ENCODE measurements at regions not wholly inside any gene's neighbourhood (a gene's known extent, or its start where the extent isn't known, plus 50 kb on each side); places are given as distances from the start of the nearest gene placed in this dataset.

GRCh38 chr3:24615177-24615576, 120.5 kb upstream of the THRB start:
- FAIRE-seq (no peak), DNase-seq (ENCODE audit: low read depth, low spot score) (no peak)
- Histone ChIP-seq H2AFZ (ENCODE audit: low read depth, low read length) (no peak overlapping the region), H3K27ac (ENCODE audit: insufficient read depth, low read depth, low read length) (no peak overlapping the region), H3K9me1 (replicated peaks; ENCODE audit: control insufficient read depth, extremely low read depth, insufficient read depth, low read length) (no peaks in the 10 kb centered on the region), H3K9ac (replicated peaks; ENCODE audit: extremely low read depth, insufficient read depth, low read length) (no peak overlapping the region), H4K20me1 (replicated peaks; ENCODE audit: control insufficient read depth, extremely low read depth, insufficient read depth, low read length) (no peaks in the 10 kb centered on the region), H3K27me3 (ENCODE audit: control insufficient read depth in 2 of 2, insufficient read depth in 2 of 2, low read length in 2 of 2) (no peaks in the 10 kb centered on the region), H3K4me2 (ENCODE audit: insufficient read depth, low read length) (no peak overlapping the region), H3K4me3 (replicated peaks in 1 of 3; ENCODE audit: insufficient read depth in 1 of 3, low read depth in 1 of 3, low read length in 3 of 3) (no peak overlapping the region), H3K9me3 (replicated peaks; ENCODE audit: control insufficient read depth, insufficient read depth, low read length) (no peaks in the 10 kb centered on the region), H3K36me3 (ENCODE audit: control insufficient read depth in 2 of 2, extremely low read depth in 1 of 2, insufficient read depth in 2 of 2, low read length in 2 of 2) (no peaks in the 10 kb centered on the region), H3K79me2 (ENCODE audit: control insufficient read depth, insufficient read depth, low read length) (no peaks in the 10 kb centered on the region), H3K4me1 (ENCODE audit: control insufficient read depth, extremely low read depth, insufficient read depth, low read length) (no peaks in the 10 kb centered on the region)
- intact Hi-C loops (cut with micrococcal nuclease) (no loop called here), dilution Hi-C loops (cut with MboI; ENCODE audit: extremely low pct_ligation_motif_present, low sequenced_read_pairs) (no loop called here)
- no peak for TF ChIP-seq FOS (IDR thresholded peaks at IDR 0.05; ENCODE audit: borderline replicate concordance, insufficient read depth, low read length)
- no peak for TF ChIP-seq GATA2 (IDR thresholded peaks at IDR 0.05; ENCODE audit: insufficient read depth, insufficient read length, low read depth, low read length)
- no peak for TF ChIP-seq MYC (IDR thresholded peaks at IDR 0.05; ENCODE audit: low read depth, low read length)
- no peak for TF ChIP-seq POLR2A (IDR thresholded peaks at IDR 0.05; ENCODE audit: low read depth, low read length)
- TF ChIP-seq JUN (IDR thresholded peaks at IDR 0.05; ENCODE audit: borderline replicate concordance, insufficient read depth, insufficient read length, low read depth): no peak
- TF ChIP-seq MAX (IDR thresholded peaks at IDR 0.05; ENCODE audit: insufficient read depth, insufficient read length): no peak
- no peak for TF ChIP-seq POLR2AphosphoS5 (IDR thresholded peaks at IDR 0.05; ENCODE audit: insufficient read depth, low read depth, low read length)
- TF ChIP-seq CTCF (IDR thresholded peaks at IDR 0.05; ENCODE audit: extremely low read depth in 1 of 2, insufficient read depth in 1 of 2, low read depth in 1 of 2, low read length in 2 of 2): no peak
- TF ChIP-seq EZH2 (IDR thresholded peaks at IDR 0.05; ENCODE audit: borderline replicate concordance, low read depth, low read length, severe bottlenecking): no peak
- CTCF ChIA-PET: interaction anchor here (0.9 to 1.8 kb wide), 4 partner anchors 10 to 119 kb away, joined by 3 read pairs; no protein-coding TSS in a partner anchor
- no TSS peak for BruUV-seq (replicated peaks)
- POLR2A ChIA-PET: no interaction called here

Data from endothelial cell of umbilical vein (primary cell).